Rectal smooth muscle tissue (tissue), 1 donor: ENCODE measurements at regions not wholly inside any gene's neighbourhood (a gene's known extent, or its start where the extent isn't known, plus 50 kb on each side); places are given as distances from the start of the nearest gene placed in this dataset.

Source experiments
- H3K27ac ChIP-seq: one replicate; pipeline ENCODE4 v1.7.0; 2013; ENCODE audit warnings: low read depth, low read length, inconsistent platforms
- H3K27me3 ChIP-seq: one replicate; pipeline ENCODE4 v1.7.0; 2013; ENCODE audit warnings: low read length; ENCODE audit not compliant: control insufficient read depth, insufficient read depth
- H3K36me3 ChIP-seq: one replicate; pipeline ENCODE4 v1.7.0; 2013; ENCODE audit warnings: low read length; ENCODE audit not compliant: control insufficient read depth, insufficient read depth
- H3K4me1 ChIP-seq: one replicate; pipeline ENCODE4 v1.7.0; 2013; ENCODE audit warnings: low read length; ENCODE audit not compliant: control insufficient read depth, insufficient read depth
- H3K4me3 ChIP-seq: one replicate; pipeline ENCODE4 v1.7.0; 2013; ENCODE audit warnings: low read length
- H3K9ac ChIP-seq: one replicate; pipeline ENCODE4 v1.7.0; 2013; ENCODE audit warnings: low read length

GRCh38 chr15:96273317-96274086, 57.0 kb upstream of the NR2F2 start:
- no peak overlapping the region for H3K27ac ChIP-seq
- no peaks in the 10 kb centered on the region for H3K27me3 ChIP-seq
- H3K4me3 ChIP-seq, result no peak overlapping the region
- no peak overlapping the region for H3K9ac ChIP-seq
- H3K36me3 ChIP-seq, result peaks cover 3% of the 10 kb centered on the region
- no peaks in the 10 kb centered on the region for H3K4me1 ChIP-seq

- H3K4me1 ChIP-seq, result no peaks in the 10 kb centered on the region
- no peak overlapping the region for H3K4me3 ChIP-seq
- no peak overlapping the region for H3K9ac ChIP-seq
- H3K27me3 ChIP-seq, result no peaks in the 10 kb centered on the region
- no peak overlapping the region for H3K27ac ChIP-seq
- H3K36me3 ChIP-seq, result peaks cover 3% of the 10 kb centered on the region
Observed at GRCh38 chr15:96274087-96274440, 56.4 kb upstream of the NR2F2 start.

GRCh38 chr15:96274698-96275097, 55.8 kb upstream of the NR2F2 start:
- peaks cover 3% of the 10 kb centered on the region for H3K36me3 ChIP-seq
- H3K4me3 ChIP-seq, result no peak overlapping the region
- H3K27ac ChIP-seq, result no peak overlapping the region
- H3K9ac ChIP-seq, result no peak overlapping the region
- no peaks in the 10 kb centered on the region for H3K27me3 ChIP-seq
- H3K4me1 ChIP-seq, result no peaks in the 10 kb centered on the region

GRCh38 chr15:96276438-96277210, 53.9 kb upstream of the NR2F2 start:
- no peak overlapping the region for H3K27ac ChIP-seq
- H3K4me3 ChIP-seq, result no peak overlapping the region
- no peaks in the 10 kb centered on the region for H3K4me1 ChIP-seq
- H3K27me3 ChIP-seq, result no peaks in the 10 kb centered on the region
- H3K36me3 ChIP-seq, result peaks cover 3% of the 10 kb centered on the region
- H3K9ac ChIP-seq, result no peak overlapping the region
